GM12878 (cell line): ENCODE measurements at regions not wholly inside any gene's neighbourhood (a gene's known extent, or its start where the extent isn't known, plus 50 kb on each side); places are given as distances from the start of the nearest gene placed in this dataset.
A peak's percentile ranks its signal among the peaks of the same experiment; 100 is the strongest.

Source experiments
- ATAC-seq: fragments of 200-7000 bp; cut with Tn5 transposase; 3 replicates; pipeline ENCODE4 v1.9.1; 2020; ENCODE audit warnings: mild to moderate bottlenecking, moderate library complexity
- BruUV-seq: library from RNA; stranded (reverse); fragments of 400-500 nt; replicated peaks from 2 replicates; lab custom pipeline; 2021; lab: Mats Ljungman, UMichigan
- CTCF ChIA-PET: fragments of 300-600 bp; sonication (Branson Sonifier 250); formaldehyde crosslinking; extraction: SDS; loops from one replicate; lab custom pipeline; 2021; ENCODE audit warnings: inconsistent platforms; lab: Yijun Ruan, JAX
- POLR2A ChIA-PET: fragments of 350-600 bp; formaldehyde crosslinking; extraction: SDS; loops from one replicate; lab custom pipeline; 2021; ENCODE audit warnings: inconsistent platforms; lab: Charles Lee
- RAD21 ChIA-PET: fragments of 300-600 bp; sonication (Branson Sonifier 250); formaldehyde crosslinking; loops from one replicate; lab custom pipeline; 2023; ENCODE audit warnings: antibody characterized with exemption; ENCODE audit not compliant: unreplicated experiment; lab: Charles Lee
- SMC1A ChIA-PET: fragments of 300-600 bp; sonication (Branson Sonifier 250); formaldehyde crosslinking; loops from one replicate; lab custom pipeline; 2023; ENCODE audit not compliant: unreplicated experiment, uncharacterized antibody; lab: Charles Lee
- DNase-seq: peaks from one replicate; pipeline ENCODE4 v3.0.0-alpha.2; 2011; ENCODE audit warnings: low read depth, low spot score
- FAIRE-seq: peaks from 3 replicates; lab custom pipeline; 2011; peaks lifted over from hg19 to GRCh38; lab: Jason Lieb, UNC
- H2AFZ ChIP-seq: 2 replicates; pipeline ENCODE4 v1.6.0; 2011; ENCODE audit warnings: low read depth, low read length, control low read depth; ENCODE audit not compliant: control insufficient read depth
- H3K27ac ChIP-seq: 2 replicates; pipeline ENCODE4 v1.5.1; 2011; ENCODE audit warnings: control low read depth; ENCODE audit not compliant: control insufficient read depth, insufficient read depth
- H3K27me3 ChIP-seq, 2 experiments: replicated peaks in 1 of 2; 2 replicates each; pipeline versions ENCODE4 v1.6.0 to v1.6.1; 2011; ENCODE audit warnings: low read length in 1 of 2; ENCODE audit not compliant: control insufficient read depth in 2 of 2, insufficient read depth in 2 of 2
- H3K36me3 ChIP-seq, 2 experiments: 2 replicates each; pipeline ENCODE4 v1.5.1; 2011; ENCODE audit warnings: low read length in 1 of 2; ENCODE audit not compliant: control insufficient read depth in 2 of 2, insufficient read depth in 2 of 2
- H3K4me1 ChIP-seq: 2 replicates; pipeline ENCODE4 v1.6.1; 2011; ENCODE audit warnings: mild to moderate bottlenecking, low read length, moderate library complexity, mixed read lengths; ENCODE audit not compliant: control insufficient read depth, insufficient read depth
- H3K4me2 ChIP-seq: 2 replicates; pipeline ENCODE4 v1.6.0; 2011; ENCODE audit warnings: control low read depth; ENCODE audit not compliant: control insufficient read depth, insufficient read depth
- H3K4me3 ChIP-seq: fragments of 200-600 bp; sonication (generic); 2 replicates; pipeline ENCODE4 v1.5.1; 2016
- H3K79me2 ChIP-seq: 2 replicates; pipeline ENCODE4 v1.6.0; 2011; ENCODE audit warnings: low read length; ENCODE audit not compliant: control insufficient read depth, insufficient read depth
- H3K9ac ChIP-seq: 2 replicates; pipeline ENCODE4 v1.8.0; 2011; ENCODE audit warnings: low read length, control low read depth, mixed read lengths; ENCODE audit not compliant: control insufficient read depth, insufficient read depth
- H3K9me3 ChIP-seq: replicated peaks from 3 replicates; pipeline ENCODE4 v1.5.1; 2011; ENCODE audit warnings: mild to moderate bottlenecking, low read length; ENCODE audit not compliant: control insufficient read depth, insufficient read depth
- H4K20me1 ChIP-seq: 2 replicates; pipeline ENCODE4 v1.6.0; 2011; ENCODE audit not compliant: control insufficient read depth, insufficient read depth
- ATF3 ChIP-seq: IDR thresholded peaks from 2 replicates; pipeline ENCODE4 v1.6.1; 2011; ENCODE audit warnings: low read depth, mild to moderate bottlenecking, low read length, moderate library complexity, borderline replicate concordance; ENCODE audit errors: extremely low read depth
- EZH2 ChIP-seq: IDR thresholded peaks from 2 replicates; pipeline ENCODE4 v1.6.1; 2012; ENCODE audit warnings: low read depth, mild to moderate bottlenecking, control low read depth, inconsistent platforms, low read length, borderline replicate concordance; ENCODE audit not compliant: control insufficient read depth
- NFIC ChIP-seq: IDR thresholded peaks from 2 replicates; pipeline ENCODE4 v1.6.1; 2012; ENCODE audit warnings: low read depth, mild to moderate bottlenecking, inconsistent platforms, low read length, moderate library complexity
- POU2F2 ChIP-seq: IDR thresholded peaks from 3 replicates; pipeline ENCODE4 v1.6.1; 2011; ENCODE audit warnings: low read depth, mild to moderate bottlenecking, low read length, borderline replicate concordance
- RB1 ChIP-seq: fragments of 450-650 bp; formaldehyde crosslinking; IDR thresholded peaks from 2 replicates; pipeline ENCODE4 v1.6.1; 2017; ENCODE audit warnings: mild to moderate bottlenecking, borderline replicate concordance
- SPI1 ChIP-seq: IDR thresholded peaks from 2 replicates; pipeline ENCODE4 v1.6.1; 2011; ENCODE audit warnings: low read depth, mild to moderate bottlenecking, low read length, moderate library complexity, borderline replicate concordance; ENCODE audit not compliant: insufficient read depth
- TAF1 ChIP-seq: IDR thresholded peaks from 2 replicates; pipeline ENCODE4 v1.6.1; 2011; ENCODE audit warnings: mild to moderate bottlenecking, low read depth, low read length, borderline replicate concordance
- ZBTB11 ChIP-seq: fragments of 450-650 bp; formaldehyde crosslinking; IDR thresholded peaks from 2 replicates; pipeline ENCODE4 v1.5.0; 2022; ENCODE audit warnings: mild to moderate bottlenecking, missing genetic modification characterization
- in situ Hi-C: fragments of 300-500 bp; cut with MboI; formaldehyde crosslinking; loops from 9 replicates; pipeline ENCODE4 v1.14.3; 2018; ENCODE audit warnings: mixed read lengths
- intact Hi-C: fragments of 100-400 bp; cut with micrococcal nuclease; formaldehyde crosslinking; loops from one replicate; pipeline ENCODE4 v1.14.2; 2022; ENCODE audit not compliant: unreplicated experiment

GRCh38 chr2:167431949-167432348 is 543.7 kb downstream of the XIRP2 start (continued):
- TF ChIP-seq ZBTB11 (CRISPR knock-in tag) (no peak), POU2F2 (no peak), TAF1 (no peak), NFIC (no peak), RB1 (no peak), ATF3 (no peak)

- FAIRE-seq (no peak), ATAC-seq (no peak), DNase-seq (no peak)
- Histone ChIP-seq H3K27me3 (no peaks in the 10 kb centered on the region), H3K79me2 (no peaks in the 10 kb centered on the region), H3K4me2 (no peak overlapping the region), H2AFZ (no peak overlapping the region), H3K36me3 (no peaks in the 10 kb centered on the region), H3K4me1 (no peaks in the 10 kb centered on the region), H3K9me3 (no peaks in the 10 kb centered on the region), H3K4me3 (no peak overlapping the region), H3K9ac (no peak overlapping the region), H3K27ac (no peak overlapping the region), H4K20me1 (no peaks in the 10 kb centered on the region)
- BruUV-seq = no TSS peak
- POLR2A ChIA-PET = no interaction called here
- intact Hi-C loops (no loop called here), in situ Hi-C loops (no loop called here)
- CTCF ChIA-PET = no interaction called here
- RAD21 ChIA-PET = no interaction called here
- SMC1A ChIA-PET = no interaction called here
- TF ChIP-seq EZH2 (no peak), SPI1 (peak; percentile 75)
Observed at GRCh38 chr2:167430447-167430846, 542.2 kb downstream of the XIRP2 start.
